HPDE6-E6E7 (cell line): ENCODE measurements at regions not wholly inside any gene's neighbourhood (a gene's known extent, or its start where the extent isn't known, plus 50 kb on each side); places are given as distances from the start of the nearest gene placed in this dataset.

ENCODE experiments used
- DNase-seq: peaks from one replicate; pipeline ENCODE4 v3.0.0; 2011; ENCODE audit warnings: missing footprints; ENCODE audit errors: extremely low spot score

DNA sequence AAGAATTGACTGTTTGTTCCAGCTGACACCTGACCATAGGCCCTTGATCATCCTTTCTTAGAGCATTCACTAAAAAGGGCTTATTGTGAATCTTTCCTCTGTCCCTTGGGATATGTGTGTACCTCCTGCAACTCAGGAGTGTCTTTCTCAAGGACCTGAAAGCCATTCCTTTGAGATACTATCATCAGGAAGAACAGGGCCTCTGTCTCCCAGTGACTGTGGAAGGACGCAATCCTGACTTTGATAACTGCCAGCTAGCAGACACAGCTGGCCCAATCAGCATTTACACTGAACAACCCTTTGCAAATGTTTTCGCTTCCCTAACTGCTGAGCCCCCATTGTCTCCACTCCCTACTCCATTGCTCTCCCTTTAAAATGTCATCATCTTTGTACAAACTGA, 144.4 kb downstream of the RMI1 start:
- no peak for DNase-seq

- no peak for DNase-seq
These were observed 148.9 kb downstream of the RMI1 start for GRCh38 chr9:84129529-84129928.

- DNase-seq = peak; percentile 71
These were observed 155.7 kb downstream of the RMI1 start for GRCh38 chr9:84136119-84136868.

DNA sequence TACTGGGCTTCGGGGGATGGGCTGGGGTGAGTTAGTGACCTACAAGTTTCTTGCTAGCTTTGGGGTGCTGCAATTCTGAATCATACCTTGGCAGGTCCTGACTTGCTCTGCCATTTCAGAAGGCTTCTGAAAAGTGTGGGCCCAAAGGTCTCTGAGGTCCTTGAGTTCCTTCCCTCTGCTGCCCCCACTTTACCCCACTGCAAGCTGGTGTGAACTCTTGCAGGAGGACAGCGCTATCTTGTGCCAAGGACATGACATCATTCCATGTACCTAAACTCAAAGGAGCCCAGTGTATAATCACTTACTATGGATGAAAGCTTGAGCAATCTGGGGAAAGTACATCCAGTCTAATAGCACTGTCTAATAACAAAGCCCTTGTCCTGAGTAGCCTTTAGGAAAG, 157.4 kb downstream of the RMI1 start:
- DNase-seq = peak; percentile 38

- DNase-seq = no peak
These were observed 157.9 kb downstream of the RMI1 start for GRCh38 chr9:84138541-84138940.

GRCh38 chr9:84139296-84140070, 158.9 kb downstream of the RMI1 start:
- no peak for DNase-seq

DNA sequence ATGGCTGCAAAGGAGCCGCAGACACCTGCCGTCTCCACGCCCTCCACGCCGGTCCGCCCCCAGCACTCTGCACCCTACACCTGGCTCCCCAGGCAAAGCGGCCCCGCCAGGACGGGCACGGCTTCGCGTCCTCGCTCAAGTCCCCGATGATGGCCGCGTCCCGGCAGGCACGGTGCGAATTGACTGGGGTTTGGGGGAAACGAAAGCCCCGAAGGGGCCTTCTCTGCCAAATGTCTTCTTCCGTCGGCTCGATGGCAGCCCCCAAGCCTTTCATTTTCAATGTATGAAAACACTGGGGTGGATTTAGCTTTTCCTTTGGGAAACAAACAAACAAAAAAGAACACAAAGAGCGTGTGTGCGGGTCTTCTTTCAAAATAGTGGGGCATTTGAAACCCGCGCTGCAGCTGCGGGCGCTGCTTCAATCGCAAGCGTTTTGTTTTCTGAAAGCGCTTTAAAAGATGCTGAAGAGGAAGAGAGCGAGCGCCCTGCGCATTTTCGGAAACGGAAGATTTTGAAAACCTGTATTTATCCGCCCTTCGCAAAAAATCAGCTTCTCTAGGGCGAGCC, 160.0 kb downstream of the RMI1 start:
- DNase-seq = no peak

DNA sequence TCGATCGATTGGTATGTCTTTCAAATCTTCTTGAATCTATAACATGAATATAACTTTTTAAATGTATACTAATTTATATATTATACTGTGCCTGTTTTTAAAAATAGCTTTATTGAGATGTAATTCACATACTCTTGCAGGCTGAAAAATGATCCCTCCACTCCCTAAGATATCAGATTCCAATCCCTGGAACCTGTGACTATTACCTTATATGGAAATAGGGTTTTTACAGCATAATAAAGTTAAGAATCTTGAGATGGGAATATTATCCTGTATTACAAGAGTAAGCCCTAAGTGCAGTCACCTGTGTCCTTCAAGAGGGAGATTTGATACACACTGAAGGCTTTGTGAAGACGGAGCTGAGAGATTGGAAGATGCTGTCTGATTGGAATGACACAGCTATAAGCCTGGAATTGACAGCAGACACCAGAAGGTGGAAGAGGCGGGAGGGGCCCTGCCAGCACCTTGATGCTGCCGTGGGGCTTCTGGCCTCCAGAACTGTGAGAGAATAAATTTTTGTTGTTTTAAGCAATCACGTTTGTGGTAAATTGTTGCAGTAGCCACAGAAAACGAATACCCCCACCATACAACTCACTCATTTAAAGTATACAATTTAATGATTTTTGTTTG, 161.3 kb downstream of the RMI1 start:
- no peak for DNase-seq

- DNase-seq = no peak
These were observed 164.4 kb downstream of the RMI1 start for GRCh38 chr9:84145031-84145430.

DNA sequence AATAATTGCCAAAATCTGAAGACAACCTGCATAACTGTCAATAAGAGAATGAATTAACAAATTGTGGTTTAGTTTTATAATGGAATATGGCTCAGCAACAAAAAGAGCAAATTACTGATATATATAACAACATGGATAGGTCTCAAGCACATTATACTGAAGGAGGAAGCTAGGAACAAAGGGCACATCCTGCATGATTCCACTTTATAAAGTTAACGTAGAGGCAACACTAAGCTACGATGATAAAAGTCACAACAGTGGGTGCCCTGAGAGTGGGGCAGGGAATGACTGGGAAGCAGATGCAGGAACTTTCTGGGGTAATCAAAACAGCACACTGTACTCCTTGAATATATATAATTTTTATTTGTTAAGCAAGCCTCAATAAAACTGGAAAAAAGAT, 165.2 kb downstream of the RMI1 start:
- no peak for DNase-seq

DNA sequence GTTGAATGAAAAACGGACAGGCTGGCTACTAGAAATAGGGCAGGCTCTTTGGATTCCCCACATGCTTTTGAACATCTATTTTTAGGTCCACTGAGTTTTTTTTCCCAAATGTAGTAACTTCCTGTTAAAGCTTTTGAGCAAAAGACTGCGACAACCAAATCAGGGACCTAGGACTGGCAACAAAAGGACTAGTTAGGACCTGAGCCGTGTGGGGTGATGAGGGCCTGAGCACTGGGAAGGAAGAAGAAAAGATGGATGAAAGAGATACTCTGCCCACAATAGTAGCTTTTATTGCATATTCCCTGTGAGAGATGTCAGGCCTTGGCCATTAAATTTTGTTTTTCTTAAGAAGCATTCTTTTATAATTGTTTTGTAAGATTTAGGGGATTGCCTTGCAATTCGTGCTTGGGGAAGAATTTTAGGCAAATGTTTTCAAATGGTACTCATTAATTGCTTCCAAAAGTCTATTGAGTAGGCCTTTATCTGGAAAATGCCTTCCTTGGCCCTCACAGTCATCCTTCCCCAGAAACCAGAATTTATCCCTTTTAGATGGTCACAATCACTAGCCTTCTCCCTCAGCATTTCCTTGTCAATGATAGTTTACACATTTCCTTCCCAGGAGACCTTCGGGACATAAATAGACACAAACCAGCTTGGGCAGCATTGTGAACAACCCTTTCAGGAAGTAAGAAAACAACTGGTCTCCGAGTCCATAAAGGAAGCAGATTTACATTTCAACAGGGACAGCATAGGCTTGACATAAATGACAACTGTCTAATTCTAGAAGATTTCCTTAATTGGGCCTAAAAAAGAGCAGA, 166.5 kb downstream of the RMI1 start:
- DNase-seq = no peak

GRCh38 chr9:84151236-84151635, 170.6 kb downstream of the RMI1 start:
- no peak for DNase-seq

DNA sequence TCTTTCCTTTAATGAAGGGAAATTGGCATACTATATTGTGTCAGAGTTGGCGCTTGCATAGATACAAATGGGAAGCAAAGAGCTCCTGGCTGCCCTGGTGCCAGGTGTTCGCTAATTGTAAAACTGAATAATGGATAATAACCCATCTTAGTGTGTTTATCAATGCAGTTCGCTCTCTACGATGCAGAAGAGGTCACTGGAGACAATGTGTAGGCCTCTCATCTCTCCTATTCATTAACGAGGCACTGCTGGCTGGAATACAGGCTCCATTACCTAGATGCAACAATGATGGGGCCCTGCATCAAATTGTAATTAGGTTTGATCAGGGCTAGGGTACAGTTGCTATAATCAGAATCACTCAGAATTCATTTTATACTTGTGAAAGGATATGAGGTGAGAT, 171.0 kb downstream of the RMI1 start:
- no peak for DNase-seq

GRCh38 chr9:84152204-84152603, 171.6 kb downstream of the RMI1 start:
- DNase-seq = no peak

- DNase-seq = no peak
These were observed 173.3 kb downstream of the RMI1 start for GRCh38 chr9:84153885-84154284.

- no peak for DNase-seq
These were observed 173.7 kb downstream of the RMI1 start for GRCh38 chr9:84154320-84154719.

DNA sequence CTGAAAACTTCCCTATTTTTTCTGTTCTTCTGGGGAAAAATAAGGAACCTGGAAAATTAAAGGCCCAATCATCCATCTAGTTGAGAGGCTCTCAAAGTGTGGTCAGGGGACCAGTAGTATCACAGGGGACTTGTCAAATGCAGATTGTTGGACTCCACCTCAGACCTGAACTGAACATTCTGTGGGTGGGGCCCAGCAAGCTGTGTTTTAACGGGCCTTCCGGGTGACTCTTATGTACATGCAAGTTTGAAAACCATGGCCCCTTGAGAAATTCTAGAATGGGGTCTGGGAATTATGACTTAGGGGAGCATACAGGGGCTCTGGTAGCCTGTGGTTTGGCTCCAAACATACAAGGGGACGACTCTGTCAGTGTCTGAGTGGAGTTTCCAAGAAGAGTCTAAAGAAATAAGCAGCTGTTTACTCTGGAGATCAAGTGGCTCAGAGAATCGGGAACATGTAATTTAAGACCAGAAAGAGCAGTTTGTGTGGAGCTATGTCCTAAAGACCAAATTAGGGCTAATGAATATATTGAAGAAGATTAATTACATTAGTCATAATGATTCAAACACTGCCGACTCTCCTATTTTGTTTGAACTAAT, 177.4 kb downstream of the SLC28A3 start:
- DNase-seq = no peak

GRCh38 chr9:84166891-84167290, 173.7 kb downstream of the SLC28A3 start:
- DNase-seq = no peak

GRCh38 chr9:84169240-84169639, 171.3 kb downstream of the SLC28A3 start:
- DNase-seq = no peak

DNA sequence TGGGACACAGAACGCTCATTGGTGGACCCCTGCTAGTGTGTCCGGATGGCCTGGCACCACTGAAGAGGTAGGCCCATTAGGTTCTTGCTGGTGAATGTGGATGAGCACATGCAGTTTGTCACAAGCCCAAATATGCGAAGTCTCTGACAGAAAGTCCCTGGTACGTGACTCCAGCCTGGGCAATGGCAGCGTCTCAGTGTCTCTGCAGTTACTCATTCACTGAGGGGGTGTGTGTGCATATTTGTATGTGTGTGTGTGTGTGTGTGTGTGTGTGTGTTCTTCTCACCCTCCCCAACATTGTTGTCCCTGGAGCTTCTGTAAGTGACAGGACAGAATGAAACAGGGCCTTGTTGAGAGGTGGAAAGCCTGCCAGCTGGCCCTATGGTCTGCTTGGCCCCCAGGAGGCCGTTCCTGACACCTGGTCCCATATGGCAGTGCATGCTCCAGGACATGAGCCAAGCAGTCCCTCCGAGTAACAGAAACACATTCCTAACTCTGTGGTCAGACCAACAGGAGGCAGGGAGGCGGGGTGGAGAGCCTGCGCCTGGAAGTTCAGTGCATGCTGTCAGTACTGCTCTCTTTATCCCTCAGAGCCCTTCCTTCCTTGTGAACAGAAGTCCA, 169.9 kb downstream of the SLC28A3 start:
- peak; percentile 57 for DNase-seq

DNA sequence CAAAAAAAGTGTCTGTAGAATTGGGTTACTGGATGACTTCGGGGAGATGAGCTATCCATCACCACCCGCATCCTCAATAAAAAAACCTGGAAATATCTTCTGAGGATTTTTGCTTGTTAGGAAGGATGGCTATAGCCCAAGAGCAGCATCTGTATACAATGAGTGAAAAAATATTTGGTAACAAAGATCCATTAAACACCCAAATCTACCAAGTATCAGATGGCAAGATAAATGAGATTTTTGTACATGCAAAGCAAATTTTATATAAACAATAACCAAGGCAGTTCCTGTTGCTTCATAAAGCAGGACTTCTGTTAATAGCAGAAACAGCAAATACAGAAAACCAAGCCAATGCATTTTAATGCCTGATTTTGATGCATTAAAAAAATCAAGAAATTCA, 166.6 kb downstream of the SLC28A3 start:
- no peak for DNase-seq
